Parathyroid adenoma (tissue), 2 donors: ENCODE measurements at regions not wholly inside any gene's neighbourhood (a gene's known extent, or its start where the extent isn't known, plus 50 kb on each side); places are given as distances from the start of the nearest gene placed in this dataset.

Experiments used
- H2AFZ ChIP-seq: fragments of 300-600 bp; sonication (generic); one replicate; pipeline ENCODE4 v1.7.0; 2017; ENCODE audit warnings: antibody characterized with exemption, mild to moderate bottlenecking
- H3K27ac ChIP-seq: fragments of 300-600 bp; sonication (generic); one replicate; pipeline ENCODE4 v1.7.0; 2017
- H3K27me3 ChIP-seq: fragments of 300-600 bp; sonication (generic); one replicate; pipeline ENCODE4 v1.7.0; 2017; ENCODE audit warnings: low read length; ENCODE audit not compliant: control insufficient read depth, insufficient read depth
- H3K36me3 ChIP-seq: fragments of 300-600 bp; sonication (generic); one replicate; pipeline ENCODE4 v1.7.0; 2017; ENCODE audit warnings: low read length; ENCODE audit not compliant: control insufficient read depth, insufficient read depth
- H3K4me1 ChIP-seq: fragments of 300-600 bp; sonication (generic); one replicate; pipeline ENCODE4 v1.7.0; 2017; ENCODE audit warnings: control low read depth
- H3K4me2 ChIP-seq: fragments of 300-600 bp; sonication (generic); one replicate; pipeline ENCODE4 v1.7.0; 2017; ENCODE audit warnings: low read length
- H3K4me3 ChIP-seq: fragments of 300-600 bp; sonication (generic); one replicate; pipeline ENCODE4 v1.7.0; 2017; ENCODE audit warnings: low read depth, low read length
- H3K79me2 ChIP-seq: fragments of 300-600 bp; sonication (generic); one replicate; pipeline ENCODE4 v1.7.0; 2017; ENCODE audit warnings: control low read depth
- H3K9ac ChIP-seq: fragments of 300-600 bp; sonication (generic); one replicate; pipeline ENCODE4 v1.7.0; 2017; ENCODE audit warnings: mild to moderate bottlenecking
- H3K9me3 ChIP-seq: fragments of 300-600 bp; sonication (generic); one replicate; pipeline ENCODE4 v1.7.0; 2017; ENCODE audit warnings: low read length; ENCODE audit not compliant: control insufficient read depth
- TF ChIP-seq, protein P1 (sequence below): fragments of 300-600 bp; sonication (generic); IDR thresholded peaks from one replicate; pipeline ENCODE4 v1.7.0; 2017; ENCODE audit warnings: antibody characterized with exemption, mild to moderate bottlenecking
- donor health status: primary hyperparathyroidism.

DNA sequence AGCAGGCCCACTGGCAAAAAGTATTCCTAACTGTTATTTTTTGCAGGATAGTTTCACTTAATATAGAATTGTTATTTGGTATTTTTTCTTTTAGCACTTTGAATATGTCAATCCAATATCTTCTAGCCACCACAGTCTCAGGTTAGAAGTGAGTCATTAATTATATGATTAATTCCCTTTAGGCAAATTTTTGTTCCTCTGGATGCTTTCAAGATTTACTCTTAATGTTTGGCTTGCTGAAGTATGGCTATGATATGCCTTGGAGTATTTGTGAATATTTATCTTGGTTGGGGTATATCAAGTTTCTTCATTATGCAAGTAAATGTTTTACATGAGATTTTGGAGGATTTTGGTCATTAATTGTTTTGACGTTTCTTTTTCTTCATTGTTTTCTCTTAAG is 152.1 kb upstream of the ALCAM start:
- H3K79me2 ChIP-seq = no peaks in the 10 kb centered on the region
- no peaks in the 10 kb centered on the region for H3K9me3 ChIP-seq
- no peak overlapping the region for H3K4me2 ChIP-seq
- H3K36me3 ChIP-seq = no peaks in the 10 kb centered on the region
- no peak overlapping the region for H3K9ac ChIP-seq
- H3K27ac ChIP-seq = no peak overlapping the region
- TF ChIP-seq, protein P1, sequence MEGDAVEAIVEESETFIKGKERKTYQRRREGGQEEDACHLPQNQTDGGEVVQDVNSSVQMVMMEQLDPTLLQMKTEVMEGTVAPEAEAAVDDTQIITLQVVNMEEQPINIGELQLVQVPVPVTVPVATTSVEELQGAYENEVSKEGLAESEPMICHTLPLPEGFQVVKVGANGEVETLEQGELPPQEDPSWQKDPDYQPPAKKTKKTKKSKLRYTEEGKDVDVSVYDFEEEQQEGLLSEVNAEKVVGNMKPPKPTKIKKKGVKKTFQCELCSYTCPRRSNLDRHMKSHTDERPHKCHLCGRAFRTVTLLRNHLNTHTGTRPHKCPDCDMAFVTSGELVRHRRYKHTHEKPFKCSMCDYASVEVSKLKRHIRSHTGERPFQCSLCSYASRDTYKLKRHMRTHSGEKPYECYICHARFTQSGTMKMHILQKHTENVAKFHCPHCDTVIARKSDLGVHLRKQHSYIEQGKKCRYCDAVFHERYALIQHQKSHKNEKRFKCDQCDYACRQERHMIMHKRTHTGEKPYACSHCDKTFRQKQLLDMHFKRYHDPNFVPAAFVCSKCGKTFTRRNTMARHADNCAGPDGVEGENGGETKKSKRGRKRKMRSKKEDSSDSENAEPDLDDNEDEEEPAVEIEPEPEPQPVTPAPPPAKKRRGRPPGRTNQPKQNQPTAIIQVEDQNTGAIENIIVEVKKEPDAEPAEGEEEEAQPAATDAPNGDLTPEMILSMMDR = no peak
- H3K4me1 ChIP-seq = no peaks in the 10 kb centered on the region
- no peak overlapping the region for H3K4me3 ChIP-seq
- no peaks in the 10 kb centered on the region for H3K27me3 ChIP-seq
- H2AFZ ChIP-seq = no peak overlapping the region

DNA sequence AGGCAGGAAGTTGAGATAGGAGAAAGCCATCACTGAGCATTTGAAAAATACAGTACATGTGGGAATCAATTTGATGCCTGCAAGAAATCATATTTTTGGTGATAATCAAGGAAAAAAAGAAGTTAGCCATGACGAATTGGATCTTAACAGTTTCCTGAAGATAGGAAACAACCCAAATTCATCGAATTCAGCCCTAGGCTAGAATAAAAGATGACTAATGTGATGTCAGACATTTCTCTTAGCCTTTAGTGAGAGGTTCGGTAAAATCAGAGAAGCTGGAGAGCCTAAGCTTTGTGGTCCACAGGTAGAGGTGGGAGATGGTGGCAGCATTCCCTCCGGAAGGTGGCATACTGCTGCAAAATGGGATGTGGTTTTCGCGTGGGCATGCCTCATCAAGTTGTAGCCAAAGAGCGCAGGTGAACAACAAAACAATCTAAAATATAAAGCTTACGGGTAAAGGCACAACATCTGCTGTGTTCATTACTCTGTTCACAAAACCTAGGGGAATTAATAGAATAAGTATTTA is 144.1 kb upstream of the ALCAM start:
- Histone ChIP-seq H3K4me1 (no peaks in the 10 kb centered on the region), H3K36me3 (no peaks in the 10 kb centered on the region), H3K4me2 (no peak overlapping the region), H3K27ac (no peak overlapping the region), H3K27me3 (no peaks in the 10 kb centered on the region), H3K9ac (no peak overlapping the region), H3K9me3 (no peaks in the 10 kb centered on the region), H3K4me3 (no peak overlapping the region), H2AFZ (no peak overlapping the region), H3K79me2 (no peaks in the 10 kb centered on the region)
- TF ChIP-seq, protein P1 = no peak

GRCh38 chr3:105223815-105224214 is 142.9 kb upstream of the ALCAM start:
- Histone ChIP-seq H3K36me3 (no peaks in the 10 kb centered on the region), H3K9ac (no peak overlapping the region), H3K4me2 (no peak overlapping the region), H3K4me3 (no peak overlapping the region), H3K4me1 (no peaks in the 10 kb centered on the region), H2AFZ (no peak overlapping the region), H3K9me3 (no peaks in the 10 kb centered on the region), H3K79me2 (no peaks in the 10 kb centered on the region), H3K27me3 (no peaks in the 10 kb centered on the region), H3K27ac (no peak overlapping the region)
- TF ChIP-seq, protein P1 = no peak

GRCh38 chr3:105228696-105229095 is 138.0 kb upstream of the ALCAM start:
- Histone ChIP-seq H3K4me3 (no peak overlapping the region), H2AFZ (no peak overlapping the region), H3K4me1 (no peaks in the 10 kb centered on the region), H3K79me2 (no peaks in the 10 kb centered on the region), H3K9me3 (no peaks in the 10 kb centered on the region), H3K36me3 (no peaks in the 10 kb centered on the region), H3K4me2 (no peak overlapping the region), H3K27ac (no peak overlapping the region), H3K27me3 (no peaks in the 10 kb centered on the region), H3K9ac (no peak overlapping the region)
- TF ChIP-seq, protein P1 = no peak

- Histone ChIP-seq H3K27ac (no peak overlapping the region), H3K79me2 (no peaks in the 10 kb centered on the region), H3K27me3 (no peaks in the 10 kb centered on the region), H3K4me2 (no peak overlapping the region), H3K4me3 (no peak overlapping the region), H3K36me3 (no peaks in the 10 kb centered on the region), H3K4me1 (no peaks in the 10 kb centered on the region), H3K9me3 (no peaks in the 10 kb centered on the region), H3K9ac (no peak overlapping the region), H2AFZ (no peak overlapping the region)
- TF ChIP-seq, protein P1 = no peak
These were observed 134.2 kb upstream of the ALCAM start for GRCh38 chr3:105232553-105232952.
